GM18507 (cell line): ENCODE measurements at regions not wholly inside any gene's neighbourhood (a gene's known extent, or its start where the extent isn't known, plus 50 kb on each side); places are given as distances from the start of the nearest gene placed in this dataset.

ENCODE experiments used
- DNase-seq: peaks from one replicate; pipeline ENCODE4 v3.0.0; 2011; ENCODE audit warnings: low read depth; ENCODE audit not compliant: insufficient read length; ENCODE audit errors: extremely low spot score
- FAIRE-seq: peaks from 2 replicates; lab custom pipeline; 2011; peaks lifted over from hg19 to GRCh38; lab: Jason Lieb, UNC

DNA sequence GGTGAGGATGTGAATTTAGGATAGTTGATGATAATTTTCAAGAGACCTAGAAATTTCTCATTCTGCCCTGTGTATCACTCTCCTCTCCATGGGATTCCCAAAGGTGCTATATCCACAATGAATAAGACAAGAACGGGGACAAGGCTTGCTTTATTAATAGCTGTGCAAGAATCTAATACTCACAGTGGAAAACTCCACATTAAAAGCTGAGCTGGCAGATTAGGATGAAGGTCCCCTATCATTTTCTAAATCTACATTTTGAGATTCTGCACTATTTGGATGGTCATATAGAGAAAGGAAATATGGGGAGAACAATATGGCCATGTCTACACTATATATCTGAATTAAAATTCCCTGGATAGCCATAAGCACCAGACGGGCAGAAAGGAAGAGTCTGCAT, 411.0 kb upstream of the TGFBR2 start:
- DNase-seq = no peak
- no peak for FAIRE-seq

DNA sequence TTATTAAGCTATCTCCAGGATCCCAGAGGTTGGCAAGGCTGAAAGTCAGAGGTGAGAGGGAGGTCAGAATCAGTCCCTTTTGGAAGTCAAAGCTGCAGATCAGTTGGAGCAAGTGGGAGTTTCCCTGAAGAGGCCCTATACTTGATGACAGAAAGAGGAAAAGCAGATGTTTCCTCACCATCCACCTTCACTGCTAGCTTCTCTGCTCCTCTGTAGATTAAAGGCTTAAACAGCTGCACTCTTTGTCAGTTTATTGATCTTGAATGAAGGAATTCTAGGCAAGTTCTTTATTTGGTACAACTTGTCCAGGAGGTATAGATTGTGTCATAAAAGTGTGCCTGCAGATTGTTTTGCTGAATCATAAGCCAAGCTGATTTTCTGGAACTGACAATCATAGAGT, 408.2 kb upstream of the TGFBR2 start:
- no peak for FAIRE-seq
- no peak for DNase-seq

DNA sequence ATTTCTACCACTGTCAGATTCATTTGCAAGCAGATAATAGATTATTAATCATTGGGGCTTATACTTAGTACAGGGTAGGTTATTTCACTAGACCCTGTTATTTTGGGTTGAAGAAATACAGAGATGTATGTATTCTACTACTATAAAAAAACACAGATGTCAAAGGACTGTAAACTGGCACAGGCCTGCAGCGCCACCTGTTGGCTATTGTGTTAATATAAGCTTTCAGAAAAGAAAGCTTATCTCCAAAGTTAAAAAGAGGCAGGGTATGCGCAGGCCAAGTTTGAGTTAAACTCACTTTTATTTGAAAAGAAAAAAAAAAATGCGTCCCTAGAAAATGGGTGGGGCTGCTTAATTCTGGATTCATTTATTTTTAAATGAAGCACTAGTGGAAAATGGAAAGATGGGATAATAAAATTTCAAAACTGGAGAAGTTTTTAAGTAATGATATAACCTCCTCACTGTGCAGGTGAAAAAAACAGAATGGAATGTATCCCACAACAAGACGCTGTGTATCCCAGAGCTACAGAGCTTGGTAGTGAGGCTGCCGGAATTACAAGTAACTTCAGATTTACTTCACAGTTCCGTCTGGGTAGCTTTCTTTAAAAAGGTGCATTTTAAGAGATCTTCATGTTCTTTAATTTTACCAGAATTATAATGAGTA, 407.2 kb upstream of the TGFBR2 start:
- FAIRE-seq = peak; percentile 73
- DNase-seq = peak; percentile 1

DNA sequence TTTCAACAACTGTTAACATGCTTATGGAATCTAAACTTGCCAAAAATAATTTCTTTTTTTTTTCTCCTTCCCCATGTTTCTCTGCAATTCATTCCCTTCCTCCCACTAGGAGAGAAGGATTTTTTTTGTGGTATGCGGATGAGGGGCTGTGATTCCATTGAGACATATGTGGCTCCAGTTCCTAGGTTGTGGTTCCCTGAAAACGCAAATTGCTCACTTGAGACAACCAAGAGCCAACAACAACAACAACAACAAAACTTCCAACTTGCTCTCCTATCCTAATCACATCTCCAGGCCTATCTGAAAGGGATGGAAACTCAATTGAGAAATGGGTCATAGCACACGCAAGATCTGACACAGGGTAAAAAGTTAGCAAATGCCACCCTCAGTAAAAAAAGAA, 406.5 kb upstream of the TGFBR2 start:
- DNase-seq (no peak), FAIRE-seq (no peak)

DNA sequence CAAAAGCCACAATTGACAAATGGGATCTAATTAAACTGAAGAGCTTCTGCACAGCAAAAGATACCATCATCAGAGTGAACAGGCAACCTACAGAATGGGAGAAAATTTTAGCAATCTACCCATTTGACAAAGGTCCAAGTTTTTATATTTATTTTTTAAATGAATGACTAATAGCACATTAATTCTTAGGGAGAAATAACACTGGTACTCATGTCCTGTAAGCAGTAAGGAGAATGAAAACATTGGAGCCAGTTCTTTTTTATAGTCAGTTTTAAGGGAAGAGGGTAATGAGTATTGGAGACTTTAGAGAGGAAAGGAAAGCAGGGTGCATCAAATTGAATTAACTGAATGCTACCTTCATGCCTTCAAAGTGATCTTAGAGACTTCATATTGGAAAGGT, 404.7 kb upstream of the TGFBR2 start:
- no peak for FAIRE-seq
- DNase-seq = no peak

DNA sequence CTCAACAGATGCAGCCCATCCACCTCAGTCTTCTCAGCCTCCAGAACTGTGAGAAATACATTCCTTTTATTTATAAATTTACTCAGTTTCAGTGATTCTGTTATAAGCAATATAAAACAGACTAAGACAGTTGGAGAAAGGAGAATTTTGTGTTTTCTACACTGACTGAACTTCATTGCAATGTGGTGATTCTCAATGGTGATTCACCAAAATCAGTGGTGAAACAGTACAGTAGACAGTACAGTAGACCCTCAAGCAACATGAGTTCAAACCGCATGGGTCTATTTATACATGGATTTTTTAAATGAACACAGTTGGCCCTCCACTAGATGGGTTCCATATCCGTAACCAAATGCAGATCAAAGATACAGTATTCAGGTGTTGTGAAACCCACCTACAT, 403.1 kb upstream of the TGFBR2 start:
- FAIRE-seq = no peak

DNA sequence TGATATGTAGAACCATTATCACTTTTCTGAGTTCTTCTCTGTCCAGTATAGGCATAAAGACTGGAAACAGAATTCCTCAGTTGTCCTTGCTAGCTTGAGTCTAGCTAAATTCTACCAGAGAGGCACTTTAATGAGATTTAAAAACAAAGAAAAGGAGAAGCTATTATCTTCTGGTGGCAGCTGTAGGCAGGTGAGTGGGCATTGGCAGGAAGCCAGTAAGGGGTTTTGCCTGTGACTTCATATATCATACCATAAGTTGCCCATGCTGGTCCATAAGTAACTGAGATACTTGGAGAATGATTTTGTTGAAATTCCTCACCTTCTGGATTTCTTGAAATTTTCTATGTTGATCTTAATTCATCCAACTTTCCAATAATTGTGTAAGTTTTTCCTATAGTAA, 402.3 kb upstream of the TGFBR2 start:
- no peak for FAIRE-seq
- no peak for DNase-seq

More for the DNA sequence above, 403.1 kb upstream of the TGFBR2 start:
- DNase-seq = no peak

DNA sequence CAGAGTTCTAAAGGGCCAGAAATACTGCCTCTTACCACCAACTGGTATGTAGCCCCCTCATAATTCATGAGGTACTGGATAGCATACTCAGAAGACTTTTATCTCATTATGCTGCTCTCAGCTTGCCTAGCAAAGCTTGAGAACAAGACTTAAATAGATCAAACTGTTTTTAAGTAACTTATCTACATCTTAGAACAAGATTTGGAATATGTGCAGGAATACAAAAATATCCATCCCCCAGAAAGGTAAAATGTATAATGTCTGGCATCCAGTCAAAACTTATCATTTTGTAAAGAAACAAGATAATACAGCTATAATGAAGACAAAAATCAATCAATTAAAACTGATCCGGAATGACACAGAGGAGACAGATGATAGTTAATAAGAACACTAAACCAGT, 400.4 kb upstream of the TGFBR2 start:
- no peak for DNase-seq
- FAIRE-seq = no peak

DNA sequence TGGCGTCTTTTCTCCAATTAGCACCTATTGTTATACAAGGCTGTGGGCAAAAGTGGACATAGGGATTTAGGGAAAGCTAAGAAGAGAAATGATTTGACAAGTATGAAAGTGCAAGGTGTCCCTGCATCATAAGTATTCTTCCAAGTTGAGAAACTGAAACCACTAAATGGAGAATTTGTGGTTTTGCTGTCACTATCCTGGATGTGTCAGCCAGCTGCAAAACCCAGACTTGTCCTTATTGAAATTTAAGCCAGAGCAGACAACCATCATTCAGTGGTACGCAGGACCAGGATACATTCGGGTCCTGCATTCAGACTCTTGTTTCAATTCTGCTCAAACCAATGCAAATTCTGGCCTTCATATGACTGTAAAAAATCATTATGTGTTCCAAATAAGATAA, 384.8 kb upstream of the TGFBR2 start:
- DNase-seq (no peak), FAIRE-seq (no peak)

DNA sequence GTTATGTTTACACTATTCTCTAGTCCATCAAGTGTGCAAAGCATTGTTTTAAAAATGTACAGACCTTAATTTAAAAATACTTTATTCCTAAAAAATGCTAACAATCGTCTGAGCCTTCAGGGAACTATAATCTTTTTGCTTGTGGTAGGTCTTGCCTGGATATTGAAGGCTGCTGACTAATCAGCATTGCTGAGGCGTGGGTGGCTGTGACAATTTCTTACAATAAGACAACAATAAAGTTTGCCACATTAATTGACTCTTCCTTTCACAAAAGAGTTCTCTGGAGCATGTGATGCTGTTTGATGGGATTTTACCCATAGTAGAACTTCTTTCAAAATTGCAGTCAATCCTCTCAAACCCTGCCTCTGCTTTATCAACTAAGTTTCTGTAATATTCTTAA, 384.0 kb upstream of the TGFBR2 start:
- FAIRE-seq = no peak
- no peak for DNase-seq

DNA sequence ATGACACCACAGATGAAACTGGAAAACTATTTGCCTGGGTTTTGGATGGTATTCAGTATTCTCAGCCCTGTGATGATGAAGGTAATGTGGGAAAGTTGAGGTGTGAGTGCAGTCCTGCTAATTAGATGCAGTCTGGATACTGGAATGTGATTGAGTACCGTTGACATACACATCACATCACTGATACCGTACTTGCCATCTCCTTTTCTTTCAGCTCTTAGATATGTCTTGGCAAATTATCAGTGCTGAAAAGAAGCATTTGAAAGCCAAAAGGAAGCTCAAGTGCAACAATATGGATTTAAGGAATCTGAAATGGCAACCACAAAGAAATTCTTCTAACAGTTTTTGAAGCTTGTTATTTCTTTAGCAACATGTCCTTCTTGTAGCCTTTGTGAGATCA, 381.4 kb upstream of the TGFBR2 start:
- FAIRE-seq (no peak), DNase-seq (no peak)

DNA sequence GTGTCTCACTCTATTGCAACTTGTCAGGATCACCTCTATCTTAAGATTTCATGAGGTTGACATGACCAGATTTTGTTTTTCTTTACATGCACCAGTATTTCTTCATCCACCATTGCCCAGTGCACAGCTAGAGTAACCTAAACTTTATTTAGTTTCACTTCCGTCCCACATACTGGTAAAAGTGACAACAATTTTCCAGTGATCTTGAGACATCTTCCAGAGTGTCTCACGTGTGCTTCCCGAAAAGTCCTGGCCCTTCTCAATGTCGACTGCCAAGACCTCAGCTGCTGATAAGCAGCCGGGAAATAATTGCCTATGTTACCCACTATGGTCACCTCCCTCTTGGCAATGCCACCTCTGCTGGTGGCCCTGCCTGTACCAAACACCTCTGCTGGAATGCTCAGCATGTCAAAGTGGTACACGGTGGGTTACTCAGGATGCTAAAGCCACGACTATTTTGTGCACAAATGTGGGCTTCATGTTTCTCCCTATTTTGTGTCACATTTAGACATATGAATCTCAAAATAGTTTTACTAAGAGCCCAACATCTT, 379.7 kb upstream of the TGFBR2 start:
- FAIRE-seq (no peak), DNase-seq (no peak)

DNA sequence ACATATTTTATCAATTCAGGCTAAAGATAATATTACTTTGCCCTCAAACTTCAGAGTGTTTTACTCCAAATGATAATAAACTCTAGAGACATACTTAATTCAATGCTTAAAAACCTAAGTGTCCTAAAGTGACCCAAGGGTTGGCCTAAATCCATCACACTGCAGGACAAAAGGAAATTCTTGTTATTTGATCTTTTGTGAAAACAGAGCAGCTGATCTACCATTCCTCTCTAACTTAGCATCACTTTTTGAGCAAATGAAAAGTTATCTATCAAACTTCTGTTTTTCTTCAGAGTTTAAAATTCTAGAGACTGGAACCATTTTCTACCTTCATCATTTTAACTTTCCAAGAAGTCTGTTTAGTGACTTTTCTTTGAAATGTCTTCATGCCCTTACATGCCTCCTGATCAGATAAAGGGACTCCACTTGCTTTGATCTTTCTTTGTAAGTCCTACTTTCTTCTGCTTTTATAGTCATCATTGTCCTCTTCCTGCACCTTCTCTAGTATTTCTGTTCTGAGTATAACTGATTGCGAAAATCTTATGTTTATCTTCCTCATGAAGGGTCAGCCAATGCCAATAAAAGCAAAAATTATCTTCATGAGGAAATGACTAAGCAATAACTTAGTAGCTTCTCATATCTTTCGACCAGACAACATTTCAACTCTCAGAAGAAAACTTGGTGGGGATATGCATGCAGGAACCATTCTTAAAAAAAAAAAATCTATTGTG, 378.7 kb upstream of the TGFBR2 start:
- FAIRE-seq (no peak), DNase-seq (no peak)

DNA sequence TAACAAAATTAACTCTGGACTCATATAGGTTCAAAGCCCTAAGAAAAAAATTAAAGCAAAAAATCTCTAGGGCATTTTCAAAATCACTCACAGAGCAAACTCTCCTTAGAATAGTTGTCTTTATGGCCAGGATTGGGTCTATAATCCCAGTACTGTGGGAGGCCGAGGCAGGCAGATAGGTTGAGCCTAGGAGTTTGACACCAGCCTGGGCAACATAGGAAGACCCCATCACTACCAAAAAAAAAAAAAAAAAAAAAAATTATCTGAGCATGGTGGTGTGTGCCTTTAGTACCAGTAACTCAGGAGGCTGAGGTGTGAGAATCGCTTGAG, 378.1 kb upstream of the TGFBR2 start:
- FAIRE-seq (no peak), DNase-seq (no peak)

DNA sequence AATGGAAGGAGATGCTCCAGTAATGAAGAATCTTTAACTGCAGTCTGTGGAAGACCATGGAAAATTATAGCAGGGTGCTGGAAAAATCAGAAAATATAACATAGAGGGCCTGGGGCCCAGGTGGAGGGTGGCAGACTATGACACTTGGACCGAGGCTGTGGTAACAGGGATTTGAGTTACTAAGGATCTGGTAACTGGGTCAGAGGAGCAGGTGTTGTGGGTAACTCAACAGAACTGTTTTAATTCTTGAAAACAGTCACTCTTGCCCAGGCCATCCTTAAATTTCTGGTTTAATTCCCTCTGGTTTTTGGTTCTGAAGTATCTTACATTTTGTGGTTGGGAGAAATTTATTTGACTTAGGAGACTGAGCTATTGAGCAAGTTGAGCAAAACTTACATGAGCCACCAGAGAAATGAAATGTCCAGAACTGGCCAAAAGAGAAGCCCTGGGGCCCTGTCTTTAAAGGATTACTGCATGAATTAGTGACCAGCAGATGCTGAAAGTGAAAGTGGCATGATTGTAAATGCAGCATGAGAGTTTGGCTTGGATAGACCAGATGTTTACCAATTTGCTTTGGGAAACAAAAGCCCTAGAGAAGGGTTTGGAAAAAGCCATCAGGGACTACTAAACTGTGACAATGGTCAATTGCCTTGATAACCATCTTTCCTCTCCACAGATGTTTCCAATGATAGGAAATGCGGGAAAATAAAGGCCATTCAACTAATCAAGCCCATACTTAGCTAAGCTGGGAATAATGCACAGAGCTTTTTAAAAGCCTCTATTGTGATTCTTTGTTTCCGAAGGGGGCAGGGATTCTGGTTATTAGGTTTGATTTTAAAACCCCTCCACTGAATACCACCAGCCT, 374.9 kb upstream of the TGFBR2 start:
- FAIRE-seq (no peak), DNase-seq (no peak)

DNA sequence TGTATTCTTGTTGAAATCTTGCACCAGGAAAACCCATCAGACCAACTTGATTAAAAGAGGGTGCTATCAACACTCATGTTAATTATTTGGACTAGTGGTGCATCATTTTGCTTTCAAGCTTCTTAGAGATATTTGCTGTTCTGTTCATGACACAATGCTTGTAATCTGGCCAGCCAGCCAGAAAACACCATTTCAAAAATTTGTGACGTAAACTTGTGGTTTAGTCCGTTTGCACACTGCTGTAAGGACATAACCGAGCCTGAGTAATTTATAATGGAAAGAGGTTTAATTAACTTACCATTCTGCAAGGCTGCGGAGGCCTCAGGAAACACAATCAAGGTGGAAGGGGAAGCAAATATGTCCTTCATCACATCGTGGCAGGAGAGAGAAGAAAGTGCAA, 374.3 kb upstream of the TGFBR2 start:
- DNase-seq = no peak

DNA sequence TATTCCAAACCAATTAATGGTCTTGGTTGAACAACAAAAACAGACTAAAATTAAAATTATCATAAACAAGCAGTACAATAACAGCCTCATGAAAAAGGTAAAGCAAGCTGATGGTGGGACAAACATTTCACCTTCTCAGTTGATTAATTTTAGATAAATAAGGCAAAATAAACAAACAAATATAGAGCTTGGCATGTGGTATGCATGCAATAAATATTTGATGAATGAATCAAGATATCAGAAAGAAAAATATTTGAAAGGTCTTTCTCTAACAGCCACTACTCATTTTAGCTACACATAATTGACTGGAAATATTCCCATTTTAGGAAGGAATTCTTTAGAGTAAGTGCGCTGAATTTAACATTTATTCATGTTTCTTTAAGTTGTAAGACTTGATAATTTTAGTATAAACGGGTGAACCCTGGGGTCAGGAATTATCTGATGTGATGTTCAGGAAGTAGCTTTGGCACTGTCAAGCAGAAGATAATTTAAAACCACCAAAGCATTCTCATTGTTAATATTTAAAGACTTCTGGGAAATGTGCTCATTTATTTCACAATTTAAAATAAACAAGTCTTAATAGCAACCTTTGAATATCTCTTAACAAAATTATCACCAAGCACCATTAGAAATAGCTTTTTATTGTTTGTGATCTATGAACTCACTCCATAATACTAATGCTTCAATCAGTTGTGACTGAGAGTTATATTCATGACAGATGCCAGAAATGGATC, 372.3 kb upstream of the TGFBR2 start:
- no peak for FAIRE-seq
- DNase-seq = no peak

More for the DNA sequence above, 374.3 kb upstream of the TGFBR2 start:
- FAIRE-seq = no peak

DNA sequence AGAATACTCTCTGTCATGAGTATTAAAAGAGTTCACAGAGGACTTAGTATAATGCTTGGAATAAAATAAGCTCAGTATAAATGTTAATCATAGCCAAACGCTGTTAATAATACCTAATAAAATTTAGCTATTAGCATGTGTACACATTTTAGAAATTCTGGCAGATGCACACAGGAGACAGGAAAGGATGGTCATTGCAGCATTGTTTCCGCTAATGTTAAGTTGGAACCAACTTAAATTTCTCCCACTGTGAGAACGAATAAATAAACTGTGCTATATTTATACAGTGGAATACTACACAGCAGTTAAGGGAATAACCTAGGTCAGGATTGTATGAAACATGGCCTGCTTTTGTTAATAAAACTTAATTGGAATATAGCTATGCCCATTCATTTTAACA, 370.4 kb upstream of the TGFBR2 start:
- FAIRE-seq = no peak
- no peak for DNase-seq

DNA sequence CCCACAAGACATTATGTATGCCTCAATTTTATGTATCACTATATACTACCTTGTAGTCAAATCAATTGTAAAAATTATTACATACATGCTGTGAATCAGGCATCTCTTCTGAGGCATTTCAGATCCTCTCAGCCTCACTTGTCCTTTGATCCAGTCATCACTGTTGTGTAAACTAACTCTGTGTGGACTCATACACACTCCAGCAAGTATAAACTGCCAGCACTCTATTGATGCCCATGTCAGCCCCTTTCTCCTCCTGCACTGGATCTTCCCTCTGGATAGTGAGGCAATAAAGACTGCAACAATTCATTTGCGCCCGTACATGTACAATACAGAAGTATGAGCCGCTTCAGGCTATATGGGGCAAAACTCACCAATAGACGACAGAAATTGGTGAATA, 364.7 kb upstream of the TGFBR2 start:
- no peak for FAIRE-seq
- no peak for DNase-seq
